Activated CD4-positive, alpha-beta T cell treated with anti-CD3 and anti-CD28 coated beads for 4 hours (primary cell): ENCODE measurements at regions not wholly inside any gene's neighbourhood (a gene's known extent, or its start where the extent isn't known, plus 50 kb on each side); places are given as distances from the start of the nearest gene placed in this dataset.

Source experiments
- DNase-seq, 2 donors: peaks; one replicate each; pipeline ENCODE4 v3.0.0-alpha.2; 2020

- DNase-seq = no peak
Measured at GRCh38 chr2:59622599-59623308, 930.7 kb downstream of the BCL11A start.

GRCh38 chr2:59604123-59604522, 949.3 kb downstream of the BCL11A start:
- no peak for DNase-seq

GRCh38 chr2:59594671-59595222, 958.7 kb downstream of the BCL11A start:
- no peak for DNase-seq

- DNase-seq = no peak
Measured at GRCh38 chr2:59590798-59591197, 962.7 kb downstream of the BCL11A start.

- no peak for DNase-seq
Measured at GRCh38 chr2:59589881-59590280, 963.6 kb downstream of the BCL11A start.

- DNase-seq = no peak
Measured at GRCh38 chr2:59588286-59588685, 965.2 kb downstream of the BCL11A start.

GRCh38 chr2:59586176-59586575, 967.3 kb downstream of the BCL11A start:
- DNase-seq = no peak

- DNase-seq = no peak
Measured at GRCh38 chr2:59585655-59586054, 967.8 kb downstream of the BCL11A start.

GRCh38 chr2:59584958-59585357, 968.5 kb downstream of the BCL11A start:
- no peak for DNase-seq

- DNase-seq = no peak
Measured at GRCh38 chr2:59583173-59583765, 970.2 kb downstream of the BCL11A start.

- DNase-seq = no peak
Measured at GRCh38 chr2:59578349-59578748, 975.1 kb downstream of the BCL11A start.

- no peak for DNase-seq
Measured at GRCh38 chr2:59575191-59575590, 978.3 kb downstream of the BCL11A start.

- no peak for DNase-seq
Measured at GRCh38 chr2:59572227-59572626, 981.2 kb downstream of the BCL11A start.

GRCh38 chr2:59570818-59571217, 982.6 kb downstream of the BCL11A start:
- no peak for DNase-seq

- no peak for DNase-seq
Measured at GRCh38 chr2:59569124-59569523, 984.3 kb downstream of the BCL11A start.

GRCh38 chr2:59568461-59568860, 985.0 kb downstream of the BCL11A start:
- no peak for DNase-seq

GRCh38 chr2:59567151-59567550, 986.3 kb downstream of the BCL11A start:
- no peak for DNase-seq

GRCh38 chr2:59566739-59567138, 986.7 kb downstream of the BCL11A start:
- DNase-seq = no peak

GRCh38 chr2:59561281-59561680, 992.2 kb downstream of the BCL11A start:
- no peak for DNase-seq

- no peak for DNase-seq
Measured at GRCh38 chr2:59560769-59561168, 992.7 kb downstream of the BCL11A start.

GRCh38 chr2:59540864-59541263, 1012.6 kb downstream of the BCL11A start:
- DNase-seq = no peak

- DNase-seq = no peak
Measured at GRCh38 chr2:59538398-59538911, 1015.0 kb downstream of the BCL11A start.

GRCh38 chr2:59532808-59533207, 1020.6 kb downstream of the BCL11A start:
- DNase-seq = no peak

- DNase-seq = no peak
Measured at GRCh38 chr2:59530258-59530657, 1023.2 kb downstream of the BCL11A start.
